ENCODE measurements at regions not wholly inside any gene's neighbourhood (a gene's known extent, or its start where the extent isn't known, plus 50 kb on each side); places are given as distances from the start of the nearest gene placed in this dataset.

- no peak for DNase-seq (ENCODE audit: low spot score)
Measured at GRCh38 chr11:115860246-115860645, 356.0 kb upstream of the CADM1 start.

GRCh38 chr11:115848611-115849010 lies 344.4 kb upstream of the CADM1 start:
- peak; percentile 20 for DNase-seq (ENCODE audit: low spot score)

- no peak for DNase-seq (ENCODE audit: low spot score)
Measured at GRCh38 chr11:115848080-115848479, 343.9 kb upstream of the CADM1 start.

- no peak for DNase-seq (ENCODE audit: low spot score)
Measured at GRCh38 chr11:115845872-115846271, 341.7 kb upstream of the CADM1 start.

GRCh38 chr11:115843685-115844084 lies 339.5 kb upstream of the CADM1 start:
- no peak for DNase-seq (ENCODE audit: low spot score)

GRCh38 chr11:115843111-115843510 lies 338.9 kb upstream of the CADM1 start:
- no peak for DNase-seq (ENCODE audit: low spot score)

GRCh38 chr11:115820026-115820425 lies 315.8 kb upstream of the CADM1 start:
- no peak for DNase-seq (ENCODE audit: low spot score)

- no peak for DNase-seq (ENCODE audit: low spot score)
Measured at GRCh38 chr11:115819014-115819413, 314.8 kb upstream of the CADM1 start.

- DNase-seq (ENCODE audit: low spot score), result no peak
Measured at GRCh38 chr11:115817844-115818468, 313.7 kb upstream of the CADM1 start.

- DNase-seq (ENCODE audit: low spot score), result no peak
Measured at GRCh38 chr11:115808351-115808940, 304.2 kb upstream of the CADM1 start.

GRCh38 chr11:115806056-115806455 lies 301.8 kb upstream of the CADM1 start:
- no peak for DNase-seq (ENCODE audit: low spot score)

- no peak for DNase-seq (ENCODE audit: low spot score)
Measured at GRCh38 chr11:115803073-115803740, 299.0 kb upstream of the CADM1 start.

GRCh38 chr11:115802641-115803040 lies 298.4 kb upstream of the CADM1 start:
- no peak for DNase-seq (ENCODE audit: low spot score)

- DNase-seq (ENCODE audit: low spot score), result no peak
Measured at GRCh38 chr11:115792903-115793302, 288.7 kb upstream of the CADM1 start.

GRCh38 chr11:115787302-115787701 lies 283.1 kb upstream of the CADM1 start:
- no peak for DNase-seq (ENCODE audit: low spot score)

GRCh38 chr11:115784796-115785521 lies 280.7 kb upstream of the CADM1 start:
- DNase-seq (ENCODE audit: low spot score), result peak; percentile 25

- no peak for DNase-seq (ENCODE audit: low spot score)
Measured at GRCh38 chr11:115780646-115781362, 276.6 kb upstream of the CADM1 start.

GRCh38 chr11:115778928-115779650 lies 274.9 kb upstream of the CADM1 start:
- no peak for DNase-seq (ENCODE audit: low spot score)

GRCh38 chr11:115776916-115777315 lies 272.7 kb upstream of the CADM1 start:
- no peak for DNase-seq (ENCODE audit: low spot score)

- DNase-seq (ENCODE audit: low spot score), result no peak
Measured at GRCh38 chr11:115775846-115776245, 271.6 kb upstream of the CADM1 start.

GRCh38 chr11:115774756-115775155 lies 270.5 kb upstream of the CADM1 start:
- DNase-seq (ENCODE audit: low spot score), result no peak

All from H4 (cell line).